ENCODE measurements at regions not wholly inside any gene's neighbourhood (a gene's known extent, or its start where the extent isn't known, plus 50 kb on each side); places are given as distances from the start of the nearest gene placed in this dataset.
"Not testable (repeated sequence)": the region's sequence is repeated elsewhere in the genome, so short reads cannot be mapped to it uniquely, and the experiment has no call there.

DNA sequence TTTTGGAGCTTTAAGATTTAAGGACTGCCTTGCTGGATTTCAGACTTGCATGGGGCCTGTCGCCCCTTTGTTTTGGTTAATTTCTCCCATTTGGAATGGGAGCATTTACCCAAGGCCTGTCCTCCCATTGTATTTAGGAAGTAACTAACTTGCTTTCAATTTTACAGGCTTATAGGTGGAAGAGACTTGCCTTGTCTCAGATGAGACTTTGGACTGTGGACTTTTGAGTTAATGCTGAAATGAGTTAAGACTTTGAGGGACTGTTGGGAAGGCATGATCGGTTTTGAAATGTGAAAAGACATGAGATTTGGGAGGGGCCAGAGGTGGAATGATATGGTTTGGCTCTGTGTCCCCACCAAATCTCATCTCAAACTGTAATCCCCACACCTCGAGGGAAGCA, 56.5 kb upstream of the TNFSF10 start:
- DNase-seq; intact Hi-C loops (cut with DNase I, micrococcal nuclease): not testable (repeated sequence)
- peak; percentile 65 for ATAC-seq

DNA sequence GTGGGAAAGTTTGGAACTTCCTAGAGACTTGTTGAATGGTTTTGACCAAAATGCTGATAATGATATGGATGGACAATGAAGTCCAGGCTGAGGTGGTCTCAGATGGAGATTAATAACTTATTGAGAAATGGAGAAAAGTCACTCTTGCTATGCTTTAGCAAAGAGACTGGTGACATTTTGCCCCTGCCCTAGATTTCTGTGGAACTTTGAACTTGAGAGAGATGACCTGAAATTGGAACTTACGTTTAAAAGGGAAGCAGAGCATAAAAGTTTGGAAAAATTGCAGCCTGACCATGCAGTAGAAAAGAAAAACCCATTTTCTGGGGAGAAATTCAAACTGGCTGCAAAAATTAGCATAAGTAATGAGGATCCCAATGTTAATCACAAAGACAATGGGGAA, 55.5 kb upstream of the TNFSF10 start:
- ATAC-seq; DNase-seq; intact Hi-C loops (cut with DNase I, micrococcal nuclease): not testable (repeated sequence)

GRCh38 chr3:172577987-172578570, 54.8 kb upstream of the TNFSF10 start:
- intact Hi-C loops (cut with DNase I, micrococcal nuclease), result no loop called here
- no peak for ATAC-seq
- no peak for DNase-seq

GRCh38 chr3:172575375-172575774, 52.1 kb upstream of the TNFSF10 start:
- ATAC-seq (no peak), DNase-seq (no peak)
- intact Hi-C loops (cut with DNase I, micrococcal nuclease), result no loop called here

GRCh38 chr3:172573422-172573821, 50.2 kb upstream of the TNFSF10 start:
- ATAC-seq (no peak), DNase-seq (no peak)
- intact Hi-C loops (cut with DNase I, micrococcal nuclease), result no loop called here
